CD4-positive, alpha-beta memory T cell (primary cell): ENCODE measurements at regions not wholly inside any gene's neighbourhood (a gene's known extent, or its start where the extent isn't known, plus 50 kb on each side); places are given as distances from the start of the nearest gene placed in this dataset.

Experiments
- CTCF ChIA-PET: fragments of 350-600 bp; sonication (Branson Sonifier 250); formaldehyde crosslinking; loops from one replicate; lab custom pipeline; 2021; ENCODE audit warnings: inconsistent platforms; ENCODE audit not compliant: partially characterized antibody; lab: Charles Lee
- POLR2A ChIA-PET: fragments of 350-600 bp; sonication (Branson Sonifier 250); formaldehyde crosslinking; loops from one replicate; lab custom pipeline; 2021; ENCODE audit not compliant: partially characterized antibody; lab: Charles Lee
- DNase-seq, 5 donors: peaks; one replicate each; pipeline versions ENCODE4 v3.0.0 to v3.0.0-alpha.2; 2020 to 2022; ENCODE audit warnings: mixed read lengths in 1 of 5
- H3K27ac ChIP-seq: one replicate; pipeline ENCODE4 v1.7.0; 2013; ENCODE audit warnings: low read depth, low read length
- H3K27me3 ChIP-seq: 2 replicates; pipeline ENCODE4 v1.7.0; 2013; ENCODE audit warnings: mild to moderate bottlenecking, low read length, moderate library complexity; ENCODE audit not compliant: insufficient read depth
- H3K36me3 ChIP-seq: 2 replicates; pipeline ENCODE4 v1.7.0; 2013; ENCODE audit warnings: mild to moderate bottlenecking, low read length, moderate library complexity; ENCODE audit not compliant: insufficient read depth
- H3K4me1 ChIP-seq: 2 replicates; pipeline ENCODE4 v1.7.0; 2013; ENCODE audit warnings: mild to moderate bottlenecking, low read length, moderate library complexity; ENCODE audit not compliant: insufficient read depth
- H3K4me3 ChIP-seq, 2 donors: one replicate each; pipeline ENCODE4 v1.7.0; 2013; ENCODE audit warnings: low read length in 2 of 2, mild to moderate bottlenecking in 1 of 2
- H3K9me3 ChIP-seq, 2 donors: one replicate each; pipeline ENCODE4 v1.7.0; 2013; ENCODE audit warnings: low read length in 2 of 2, control low read depth in 1 of 2; ENCODE audit not compliant: control insufficient read depth in 1 of 2
- H3K27ac Mint-ChIP-seq, 7 donors: one replicate each; pipeline ENCODE4 v1.8.0; 2020 to 2021; ENCODE audit warnings: mixed read lengths in 7 of 7, mild to moderate bottlenecking in 6 of 7, inconsistent platforms in 3 of 7, moderate library complexity in 3 of 7
- H3K27me3 Mint-ChIP-seq, 2 donors: one replicate each; pipeline ENCODE4 v1.8.0; 2020 to 2021; ENCODE audit warnings: mixed read lengths in 2 of 2
- H3K36me3 Mint-ChIP-seq, 2 donors: one replicate each; pipeline ENCODE4 v1.8.0; 2020 to 2021; ENCODE audit warnings: mixed read lengths in 2 of 2, inconsistent platforms in 1 of 2, mild to moderate bottlenecking in 1 of 2
- H3K4me1 Mint-ChIP-seq, 4 donors: one replicate each; pipeline ENCODE4 v1.8.0; 2020 to 2021; ENCODE audit warnings: mixed read lengths in 4 of 4, mild to moderate bottlenecking in 1 of 4
- H3K4me3 Mint-ChIP-seq, 8 donors: one replicate each; pipeline ENCODE4 v1.8.0; 2020 to 2021; ENCODE audit warnings: mixed read lengths in 8 of 8, mild to moderate bottlenecking in 7 of 8, moderate library complexity in 6 of 8, inconsistent platforms in 3 of 8
- H3K9me3 Mint-ChIP-seq, 8 donors: one replicate each; pipeline ENCODE4 v1.8.0; 2020 to 2021; ENCODE audit warnings: mixed read lengths in 8 of 8, mild to moderate bottlenecking in 5 of 8, inconsistent platforms in 3 of 8, moderate library complexity in 1 of 8
- intact Hi-C: fragments of 100-400 bp; cut with micrococcal nuclease; formaldehyde crosslinking; loops from one replicate; pipeline ENCODE4 v1.15.1; 2023

DNA sequence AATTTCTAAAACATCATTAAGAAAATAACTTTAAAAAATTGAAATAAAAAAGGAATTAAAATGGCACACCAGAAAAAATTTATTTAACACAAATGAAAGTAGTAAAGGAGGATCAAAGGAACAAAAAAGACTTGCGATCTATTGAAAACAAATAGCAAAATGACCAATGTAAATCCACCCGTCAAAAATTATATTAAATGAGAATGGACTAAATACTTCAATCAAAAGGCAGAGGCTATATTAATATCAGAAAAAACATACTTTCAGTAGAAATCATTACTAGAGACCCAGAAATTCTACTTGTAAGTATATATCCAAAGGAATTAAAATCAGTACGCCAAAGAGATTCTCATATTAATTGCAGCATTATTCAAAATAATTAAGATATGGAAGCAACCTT, 293.1 kb upstream of the SOX4 start:
- H3K4me3 ChIP-seq = no peak overlapping the region
- Mint-ChIP-seq H3K9me3 (peaks cover 3 to 17% (median 10%) of the 10 kb centered on the region in 8 donors), H3K27ac (no peak overlapping the region), H3K36me3 (no peaks in the 10 kb centered on the region), H3K4me1 (no peaks in the 10 kb centered on the region), H3K4me3 (no peak overlapping the region), H3K27me3 (peaks cover 0 to 9% of the 10 kb centered on the region in 2 donors)
- intact Hi-C loops = no loop called here
- no peaks in the 10 kb centered on the region for H3K27me3 ChIP-seq
- no peaks in the 10 kb centered on the region for H3K9me3 ChIP-seq
- H3K27ac ChIP-seq = no peak overlapping the region
- no peaks in the 10 kb centered on the region for H3K36me3 ChIP-seq
- ChIA-PET POLR2A (no interaction called here), CTCF (no interaction called here)
- H3K4me1 ChIP-seq = no peaks in the 10 kb centered on the region
- no peak for DNase-seq

DNA sequence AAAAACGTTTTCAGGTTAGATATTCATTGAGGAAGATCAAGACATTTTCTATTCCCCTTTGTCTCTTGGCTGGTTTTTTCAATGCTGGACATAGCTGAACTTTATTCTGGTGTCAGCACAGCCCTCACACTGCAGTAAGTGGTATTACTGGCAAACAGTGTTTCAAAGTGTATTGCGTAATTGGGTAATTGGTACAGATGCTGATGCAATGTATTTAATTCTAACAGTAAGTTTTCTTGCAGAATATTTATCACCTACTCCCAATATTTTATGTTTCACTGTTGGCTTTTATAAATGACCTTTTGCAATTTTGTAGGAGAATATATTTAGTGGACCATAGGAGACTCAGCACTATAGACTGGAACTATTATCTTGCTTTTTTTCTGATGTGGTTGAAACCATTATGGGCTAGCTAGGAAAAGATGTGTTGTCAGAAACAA, 287.6 kb upstream of the SOX4 start:
- no peak overlapping the region for H3K4me3 Mint-ChIP-seq
- Histone ChIP-seq H3K9me3 (no peaks in the 10 kb centered on the region), H3K4me1 (no peaks in the 10 kb centered on the region), H3K27me3 (no peaks in the 10 kb centered on the region), H3K36me3 (no peaks in the 10 kb centered on the region), H3K27ac (no peak overlapping the region), H3K4me3 (no peak overlapping the region)
- no peaks in the 10 kb centered on the region for H3K27me3 Mint-ChIP-seq
- CTCF ChIA-PET = no interaction called here
- intact Hi-C loops = no loop called here
- no peak overlapping the region for H3K27ac Mint-ChIP-seq
- peaks cover 0 to 13% (median 8%) of the 10 kb centered on the region in 8 donors for H3K9me3 Mint-ChIP-seq
- H3K36me3 Mint-ChIP-seq = no peaks in the 10 kb centered on the region
- POLR2A ChIA-PET = no interaction called here
- no peak for DNase-seq
- no peaks in the 10 kb centered on the region for H3K4me1 Mint-ChIP-seq

DNA sequence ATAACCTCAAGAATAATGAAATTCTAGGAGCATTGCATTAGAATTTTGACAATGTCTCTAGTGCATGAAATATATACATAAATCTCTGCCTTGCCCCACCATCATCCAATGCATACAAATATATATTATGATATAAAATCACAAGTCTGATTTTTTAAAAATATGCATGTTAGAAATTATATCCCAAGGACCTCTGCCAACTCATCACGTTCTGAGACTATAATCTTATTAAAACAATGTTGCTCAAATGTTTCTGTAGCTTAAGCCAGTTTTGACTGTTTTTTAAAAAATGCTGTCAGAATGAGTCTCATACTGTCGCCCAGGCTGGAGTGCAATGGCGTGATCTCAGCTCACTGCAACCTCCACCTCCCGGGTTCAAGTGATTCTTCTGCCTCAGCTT, 287.0 kb upstream of the SOX4 start:
- Mint-ChIP-seq H3K27ac (no peak overlapping the region), H3K27me3 (no peaks in the 10 kb centered on the region), H3K36me3 (no peaks in the 10 kb centered on the region), H3K4me3 (no peak overlapping the region), H3K9me3 (peaks cover 0 to 12% (median 6%) of the 10 kb centered on the region in 8 donors), H3K4me1 (no peaks in the 10 kb centered on the region)
- ChIA-PET POLR2A (no interaction called here), CTCF (no interaction called here)
- Histone ChIP-seq H3K4me1 (no peaks in the 10 kb centered on the region), H3K4me3 (no peak overlapping the region), H3K27me3 (no peaks in the 10 kb centered on the region), H3K9me3 (no peaks in the 10 kb centered on the region), H3K36me3 (no peaks in the 10 kb centered on the region), H3K27ac (no peak overlapping the region)
- intact Hi-C loops = no loop called here
- DNase-seq = no peak

DNA sequence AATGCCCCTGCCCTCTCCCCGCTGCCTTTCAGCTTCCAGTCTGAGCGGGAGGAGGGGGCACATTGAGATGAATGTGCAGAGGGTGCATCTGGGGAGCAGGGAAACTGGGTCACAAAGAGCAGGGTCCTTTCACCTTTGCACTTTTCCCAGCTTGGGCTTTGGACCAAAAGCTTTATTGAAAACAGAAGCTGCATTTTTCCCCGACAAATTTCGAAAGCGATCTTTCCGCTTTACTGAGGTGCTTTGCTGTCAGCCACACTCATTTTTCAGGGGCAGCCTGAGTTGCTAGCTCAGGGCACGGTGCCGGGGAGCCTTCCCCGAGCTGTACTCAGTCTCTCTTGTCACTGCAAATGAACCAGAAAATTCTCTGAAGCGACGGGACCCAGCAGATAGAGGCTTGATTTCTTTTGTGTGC, 283.7 kb upstream of the SOX4 start:
- ChIA-PET CTCF (no interaction called here), POLR2A (no interaction called here)
- H3K4me3 Mint-ChIP-seq = no peak overlapping the region
- Histone ChIP-seq H3K4me3 (no peak overlapping the region), H3K4me1 (no peaks in the 10 kb centered on the region), H3K27ac (no peak overlapping the region), H3K36me3 (no peaks in the 10 kb centered on the region), H3K27me3 (no peaks in the 10 kb centered on the region), H3K9me3 (no peaks in the 10 kb centered on the region)
- intact Hi-C loops = no loop called here
- DNase-seq = no peak
- no peak overlapping the region for H3K27ac Mint-ChIP-seq
- no peaks in the 10 kb centered on the region for H3K4me1 Mint-ChIP-seq
- H3K27me3 Mint-ChIP-seq = no peaks in the 10 kb centered on the region
- no peaks in the 10 kb centered on the region for H3K36me3 Mint-ChIP-seq
- no peaks in the 10 kb centered on the region for H3K9me3 Mint-ChIP-seq

DNA sequence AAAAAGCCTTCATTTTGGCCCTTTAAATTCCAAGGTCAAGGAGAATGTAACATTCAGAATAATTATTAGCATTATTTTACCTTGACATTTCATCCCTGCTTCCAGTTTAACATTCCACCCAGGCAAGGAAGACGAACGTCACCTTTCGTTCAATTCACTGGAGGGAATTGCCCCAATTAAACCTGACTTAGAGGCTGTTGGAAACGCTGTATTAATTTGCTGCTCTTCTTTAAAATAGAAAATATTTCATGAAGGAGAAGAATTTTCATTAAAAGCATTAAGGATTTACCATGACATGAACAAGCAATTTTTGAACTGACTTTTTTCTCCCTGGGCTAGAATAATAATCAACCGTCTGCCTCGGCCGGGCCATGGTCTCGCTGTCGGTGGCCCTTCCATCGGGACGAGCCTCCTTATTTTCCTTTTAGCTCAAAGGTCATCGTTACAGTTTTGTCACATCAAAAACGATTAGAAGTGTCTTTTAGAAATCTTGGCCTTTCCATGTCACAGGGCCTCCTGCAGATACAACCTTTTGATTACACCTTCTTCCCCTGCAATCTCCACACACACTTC, 282.9 kb upstream of the SOX4 start:
- Mint-ChIP-seq H3K36me3 (no peaks in the 10 kb centered on the region), H3K27ac (no peak overlapping the region), H3K9me3 (no peaks in the 10 kb centered on the region), H3K4me3 (no peak overlapping the region), H3K4me1 (no peaks in the 10 kb centered on the region), H3K27me3 (no peaks in the 10 kb centered on the region)
- H3K27me3 ChIP-seq = no peaks in the 10 kb centered on the region
- H3K36me3 ChIP-seq = no peaks in the 10 kb centered on the region
- no peaks in the 10 kb centered on the region for H3K9me3 ChIP-seq
- no peak for DNase-seq
- no peak overlapping the region for H3K4me3 ChIP-seq
- POLR2A ChIA-PET = no interaction called here
- CTCF ChIA-PET = no interaction called here
- intact Hi-C loops = no loop called here
- no peaks in the 10 kb centered on the region for H3K4me1 ChIP-seq
- H3K27ac ChIP-seq = no peak overlapping the region

DNA sequence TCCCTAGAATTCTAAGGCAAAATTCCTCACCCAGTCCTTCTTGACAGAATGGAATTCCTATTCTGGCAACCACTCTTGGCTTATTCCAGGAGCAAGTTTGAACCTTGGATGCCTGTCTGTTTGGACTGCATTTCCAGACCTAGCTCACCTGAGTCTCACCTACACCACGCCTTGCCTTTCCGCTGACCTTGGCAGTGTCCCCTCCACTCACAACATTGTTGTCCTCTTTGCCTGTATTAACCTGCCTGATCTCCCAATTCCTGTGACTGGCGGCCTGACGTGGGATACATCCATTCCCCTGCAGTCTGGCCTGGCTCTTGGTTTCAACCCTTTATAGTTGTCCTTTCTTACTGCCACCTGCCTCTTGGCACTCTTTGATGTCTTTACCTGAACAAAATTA, 281.4 kb upstream of the SOX4 start:
- Histone ChIP-seq H3K4me3 (no peak overlapping the region), H3K27ac (no peak overlapping the region), H3K4me1 (no peaks in the 10 kb centered on the region), H3K27me3 (no peaks in the 10 kb centered on the region), H3K9me3 (no peaks in the 10 kb centered on the region), H3K36me3 (no peaks in the 10 kb centered on the region)
- Mint-ChIP-seq H3K9me3 (peaks cover 0 to 1% (median 0%) of the 10 kb centered on the region in 8 donors), H3K36me3 (no peaks in the 10 kb centered on the region), H3K4me3 (no peak overlapping the region), H3K4me1 (no peaks in the 10 kb centered on the region), H3K27ac (no peak overlapping the region), H3K27me3 (no peaks in the 10 kb centered on the region)
- POLR2A ChIA-PET = no interaction called here
- intact Hi-C loops = no loop called here
- CTCF ChIA-PET = no interaction called here
- no peak for DNase-seq

DNA sequence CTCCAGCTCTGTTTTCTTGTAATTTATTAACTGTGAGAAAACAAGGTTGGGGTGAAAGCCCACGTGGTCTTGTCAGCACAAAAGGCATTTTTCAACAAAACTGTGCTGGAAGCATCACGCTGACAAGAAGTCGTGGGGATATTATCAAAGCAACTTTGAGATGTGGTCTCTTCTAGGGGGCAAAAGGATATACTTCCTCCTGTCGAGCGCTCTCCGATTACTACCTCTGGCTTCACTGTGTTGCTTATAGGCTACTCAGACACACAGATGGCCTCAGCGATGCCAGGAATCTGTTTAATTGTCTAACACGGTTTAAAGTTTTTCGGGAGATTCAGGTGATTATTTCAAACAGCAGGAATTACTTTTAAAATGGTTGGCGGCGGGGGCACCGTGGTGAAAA, 275.9 kb upstream of the SOX4 start:
- H3K27ac Mint-ChIP-seq = no peak overlapping the region
- no peak overlapping the region for H3K4me3 ChIP-seq
- intact Hi-C loops = no loop called here
- H3K9me3 Mint-ChIP-seq = peaks cover 0 to 11% (median 4%) of the 10 kb centered on the region in 8 donors
- no peaks in the 10 kb centered on the region for H3K36me3 ChIP-seq
- H3K9me3 ChIP-seq = no peaks in the 10 kb centered on the region
- ChIA-PET CTCF (no interaction called here), POLR2A (no interaction called here)
- H3K27me3 ChIP-seq = no peaks in the 10 kb centered on the region
- no peak overlapping the region for H3K27ac ChIP-seq
- H3K4me1 Mint-ChIP-seq = no peaks in the 10 kb centered on the region
- H3K36me3 Mint-ChIP-seq = no peaks in the 10 kb centered on the region
- no peaks in the 10 kb centered on the region for H3K4me1 ChIP-seq
- no peaks in the 10 kb centered on the region for H3K27me3 Mint-ChIP-seq
- no peak for DNase-seq
- no peak overlapping the region for H3K4me3 Mint-ChIP-seq

DNA sequence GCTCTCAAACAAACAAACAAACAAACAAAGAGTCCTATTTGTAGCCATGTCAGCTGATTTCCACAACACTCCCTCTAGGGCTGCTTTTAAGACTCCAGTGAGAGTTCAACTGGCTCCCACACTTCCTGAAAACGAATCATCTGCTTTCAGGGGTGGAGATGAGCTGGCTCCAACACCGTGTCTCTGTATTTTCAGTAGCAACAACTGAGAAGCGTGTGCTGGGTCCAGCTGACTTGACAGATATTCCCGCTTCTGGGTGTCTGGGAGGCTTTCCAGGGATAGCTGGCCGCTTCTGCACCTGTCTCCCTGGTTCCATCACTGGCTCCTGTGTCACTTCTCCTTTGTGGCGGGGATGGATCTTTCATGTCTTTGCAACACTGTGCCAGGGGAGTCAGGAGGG, 272.5 kb upstream of the SOX4 start:
- intact Hi-C loops = no loop called here
- CTCF ChIA-PET = no interaction called here
- peaks cover 0 to 11% (median 4%) of the 10 kb centered on the region in 8 donors for H3K9me3 Mint-ChIP-seq
- Histone ChIP-seq H3K27me3 (no peaks in the 10 kb centered on the region), H3K36me3 (no peaks in the 10 kb centered on the region), H3K9me3 (no peaks in the 10 kb centered on the region), H3K4me1 (no peaks in the 10 kb centered on the region), H3K4me3 (no peak overlapping the region), H3K27ac (no peak overlapping the region)
- H3K27me3 Mint-ChIP-seq = no peaks in the 10 kb centered on the region
- no peak overlapping the region for H3K4me3 Mint-ChIP-seq
- DNase-seq = no peak
- POLR2A ChIA-PET = no interaction called here
- no peaks in the 10 kb centered on the region for H3K4me1 Mint-ChIP-seq
- H3K27ac Mint-ChIP-seq = no peak overlapping the region
- no peaks in the 10 kb centered on the region for H3K36me3 Mint-ChIP-seq
